Karpas-422 (cell line): ENCODE measurements at regions not wholly inside any gene's neighbourhood (a gene's known extent, or its start where the extent isn't known, plus 50 kb on each side); places are given as distances from the start of the nearest gene placed in this dataset.
"Not testable (repeated sequence)": the region's sequence is repeated elsewhere in the genome, so short reads cannot be mapped to it uniquely, and the experiment has no call there.

Experiments used
- DNase-seq: peaks from one replicate; pipeline ENCODE4 v3.0.0-alpha.2; 2015
- H2AFZ ChIP-seq: fragments of 200-600 bp; sonication (generic); 2 replicates; pipeline ENCODE4 v1.6.1; 2014; ENCODE audit warnings: antibody characterized with exemption, low read length, mixed read lengths
- H3K27ac ChIP-seq: fragments of 200-600 bp; sonication (generic); 2 replicates; pipeline ENCODE4 v1.5.1; 2014; ENCODE audit warnings: mild to moderate bottlenecking, low read length, moderate library complexity
- H3K27me3 ChIP-seq: fragments of 200-600 bp; sonication (generic); 2 replicates; pipeline ENCODE4 v1.6.1; 2014; ENCODE audit warnings: low read length, mixed read lengths
- H3K36me3 ChIP-seq: fragments of 200-600 bp; sonication (generic); 2 replicates; pipeline ENCODE4 v1.6.1; 2014; ENCODE audit warnings: low read length, mixed read lengths; ENCODE audit not compliant: insufficient read depth
- H3K4me1 ChIP-seq: fragments of 200-600 bp; sonication (generic); 2 replicates; pipeline ENCODE4 v1.6.1; 2014; ENCODE audit warnings: mild to moderate bottlenecking, low read length, mixed read lengths
- H3K4me2 ChIP-seq: fragments of 200-600 bp; sonication (generic); 2 replicates; pipeline ENCODE4 v1.6.1; 2014; ENCODE audit warnings: low read length, low read depth, mild to moderate bottlenecking; ENCODE audit not compliant: poor library complexity, severe bottlenecking
- H3K4me3 ChIP-seq: fragments of 200-600 bp; sonication (generic); 2 replicates; pipeline ENCODE4 v1.5.1; 2014; ENCODE audit warnings: mild to moderate bottlenecking, antibody characterized with exemption, low read length, mixed read lengths
- H3K79me2 ChIP-seq: fragments of 200-600 bp; sonication (generic); 2 replicates; pipeline ENCODE4 v1.6.1; 2014; ENCODE audit warnings: mild to moderate bottlenecking, low read length, mixed read lengths
- H3K9ac ChIP-seq: fragments of 200-600 bp; sonication (generic); 2 replicates; pipeline ENCODE4 v1.6.0; 2014; ENCODE audit warnings: low read length
- H3K9me2 ChIP-seq: fragments of 200-600 bp; sonication (generic), shearing (Covaris generic); replicated peaks from 2 replicates; pipeline ENCODE4 v1.6.0; 2014; ENCODE audit warnings: mild to moderate bottlenecking, low read length, moderate library complexity; ENCODE audit not compliant: insufficient read depth
- H3K9me3 ChIP-seq: fragments of 300-700, 200-600 bp; sonication (generic); 2 replicates; pipeline ENCODE4 v1.6.1; 2014; ENCODE audit warnings: low read length, mixed read lengths
- H4K20me1 ChIP-seq: fragments of 200-600 bp; sonication (generic); 2 replicates; pipeline ENCODE4 v1.6.1; 2014; ENCODE audit warnings: mild to moderate bottlenecking, antibody characterized with exemption, low read length, low read depth; ENCODE audit not compliant: insufficient read depth

GRCh38 chr2:75846683-75847190, 136.0 kb upstream of the GCFC2 start:
- no peak for DNase-seq
- no peaks in the 10 kb centered on the region for H3K27me3 ChIP-seq

GRCh38 chr2:75844651-75845050, 133.9 kb upstream of the GCFC2 start:
- Histone ChIP-seq H3K4me1 (no peaks in the 10 kb centered on the region), H3K9me3 (no peaks in the 10 kb centered on the region), H3K9me2 (no peaks in the 10 kb centered on the region), H3K4me3 (no peak overlapping the region), H3K36me3 (no peaks in the 10 kb centered on the region), H3K79me2 (no peaks in the 10 kb centered on the region), H4K20me1 (no peaks in the 10 kb centered on the region), H2AFZ (no peak overlapping the region), H3K4me2 (no peak overlapping the region), H3K27me3 (no peaks in the 10 kb centered on the region), H3K27ac (no peak overlapping the region), H3K9ac (no peak overlapping the region)
- DNase-seq: no peak

More at GRCh38 chr2:75846683-75847190, 136.0 kb upstream of the GCFC2 start:
- Histone ChIP-seq H3K79me2 (no peaks in the 10 kb centered on the region), H3K4me3 (no peak overlapping the region), H2AFZ (no peak overlapping the region), H3K9me2 (no peaks in the 10 kb centered on the region), H3K4me1 (no peaks in the 10 kb centered on the region), H4K20me1 (no peaks in the 10 kb centered on the region), H3K9me3 (no peaks in the 10 kb centered on the region), H3K27ac (no peak overlapping the region), H3K9ac (no peak overlapping the region), H3K4me2 (no peak overlapping the region), H3K36me3 (no peaks in the 10 kb centered on the region)

- H3K27me3 ChIP-seq, H3K9ac ChIP-seq, H3K79me2 ChIP-seq, DNase-seq, H3K9me3 ChIP-seq, H3K9me2 ChIP-seq, H4K20me1 ChIP-seq, H3K4me2 ChIP-seq, H3K36me3 ChIP-seq, H3K27ac ChIP-seq, H3K4me1 ChIP-seq, H2AFZ ChIP-seq, H3K4me3 ChIP-seq: not testable (repeated sequence)
Measured at GRCh38 chr2:75834588-75834987, 123.9 kb upstream of the GCFC2 start.

- Histone ChIP-seq H4K20me1 (no peaks in the 10 kb centered on the region), H3K9ac (no peak overlapping the region), H3K27me3 (no peaks in the 10 kb centered on the region), H2AFZ (no peak overlapping the region), H3K36me3 (no peaks in the 10 kb centered on the region), H3K4me2 (no peak overlapping the region), H3K79me2 (no peaks in the 10 kb centered on the region), H3K4me3 (no peak overlapping the region), H3K27ac (no peak overlapping the region), H3K4me1 (peaks cover 3% of the 10 kb centered on the region), H3K9me3 (no peaks in the 10 kb centered on the region), H3K9me2 (no peaks in the 10 kb centered on the region)
- no peak for DNase-seq
Measured at GRCh38 chr2:75833386-75833785, 122.7 kb upstream of the GCFC2 start.

- H2AFZ ChIP-seq: no peak overlapping the region
- no peaks in the 10 kb centered on the region for H3K36me3 ChIP-seq
- H4K20me1 ChIP-seq: no peaks in the 10 kb centered on the region
- H3K4me2 ChIP-seq: no peak overlapping the region
- H3K79me2 ChIP-seq: no peaks in the 10 kb centered on the region
- H3K4me1 ChIP-seq: no peaks in the 10 kb centered on the region
- no peak overlapping the region for H3K27ac ChIP-seq
- no peaks in the 10 kb centered on the region for H3K9me3 ChIP-seq
- H3K4me3 ChIP-seq: no peak overlapping the region
- no peak for DNase-seq
- no peak overlapping the region for H3K9ac ChIP-seq
- H3K9me2 ChIP-seq: no peaks in the 10 kb centered on the region
- no peaks in the 10 kb centered on the region for H3K27me3 ChIP-seq
Measured at GRCh38 chr2:75828826-75829225, 118.1 kb upstream of the GCFC2 start.

GRCh38 chr2:75823515-75823914, 112.8 kb upstream of the GCFC2 start:
- not testable (repeated sequence) for H3K36me3 ChIP-seq, H3K9me3 ChIP-seq, H3K27ac ChIP-seq, H2AFZ ChIP-seq, H3K4me3 ChIP-seq, H3K9ac ChIP-seq, H3K27me3 ChIP-seq, H3K9me2 ChIP-seq, H3K4me2 ChIP-seq, H3K79me2 ChIP-seq, H4K20me1 ChIP-seq, DNase-seq
- H3K4me1 ChIP-seq: peaks cover 13% of the 10 kb centered on the region

GRCh38 chr2:75822336-75822735, 111.6 kb upstream of the GCFC2 start:
- H3K9ac ChIP-seq: no peak overlapping the region
- H3K79me2 ChIP-seq: no peaks in the 10 kb centered on the region

GRCh38 chr2:75820693-75821092, 110.0 kb upstream of the GCFC2 start:
- peak; percentile 48 for DNase-seq
- Histone ChIP-seq H3K4me3 (no peak overlapping the region), H3K27ac (no peak overlapping the region), H3K4me2 (peak overlapping the region; percentile 18), H3K9ac (no peak overlapping the region), H3K4me1 (peaks cover 13% of the 10 kb centered on the region), H3K27me3 (no peaks in the 10 kb centered on the region), H3K36me3 (no peaks in the 10 kb centered on the region), H2AFZ (no peak overlapping the region), H4K20me1 (no peaks in the 10 kb centered on the region), H3K9me2 (no peaks in the 10 kb centered on the region), H3K9me3 (no peaks in the 10 kb centered on the region), H3K79me2 (no peaks in the 10 kb centered on the region)

More at GRCh38 chr2:75822336-75822735, 111.6 kb upstream of the GCFC2 start:
- DNase-seq: no peak
- no peaks in the 10 kb centered on the region for H4K20me1 ChIP-seq
- H3K27me3 ChIP-seq: no peaks in the 10 kb centered on the region
- H3K4me2 ChIP-seq: no peak overlapping the region
- peaks cover 13% of the 10 kb centered on the region for H3K4me1 ChIP-seq
- H3K4me3 ChIP-seq: no peak overlapping the region
- H3K9me2 ChIP-seq: no peaks in the 10 kb centered on the region
- no peak overlapping the region for H3K27ac ChIP-seq
- no peak overlapping the region for H2AFZ ChIP-seq
- no peaks in the 10 kb centered on the region for H3K36me3 ChIP-seq
- H3K9me3 ChIP-seq: no peaks in the 10 kb centered on the region
